PFSK-1 (cell line): ENCODE measurements at regions not wholly inside any gene's neighbourhood (a gene's known extent, or its start where the extent isn't known, plus 50 kb on each side); places are given as distances from the start of the nearest gene placed in this dataset.

Experiments used
- FOXP2 ChIP-seq: optimal IDR thresholded peaks from 2 replicates; pipeline ENCODE3; 2011; ENCODE audit warnings: borderline replicate concordance, control low read depth, inconsistent platforms; ENCODE audit not compliant: insufficient read depth; ENCODE audit errors: extremely low read length, extremely low read depth
- POLR2AphosphoS5 ChIP-seq: IDR thresholded peaks from 2 replicates; pipeline ENCODE4 v1.6.1; 2012; ENCODE audit warnings: low read depth, mild to moderate bottlenecking, control low read depth, low read length, moderate library complexity
- TF ChIP-seq, protein P1 (sequence below), 2 experiments: IDR thresholded peaks; 2 replicates each; pipeline versions ENCODE4 v1.6.1 to v1.8.0; 2011 to 2012; ENCODE audit warnings: low read depth in 2 of 2, low read length in 2 of 2, control low read depth in 1 of 2, inconsistent platforms in 1 of 2, mild to moderate bottlenecking in 1 of 2, moderate library complexity in 1 of 2; ENCODE audit not compliant: insufficient read depth in 1 of 2

GRCh38 chr2:13354031-13354430 lies 637.3 kb downstream of the TRIB2 start:
- TF ChIP-seq, protein P1, sequence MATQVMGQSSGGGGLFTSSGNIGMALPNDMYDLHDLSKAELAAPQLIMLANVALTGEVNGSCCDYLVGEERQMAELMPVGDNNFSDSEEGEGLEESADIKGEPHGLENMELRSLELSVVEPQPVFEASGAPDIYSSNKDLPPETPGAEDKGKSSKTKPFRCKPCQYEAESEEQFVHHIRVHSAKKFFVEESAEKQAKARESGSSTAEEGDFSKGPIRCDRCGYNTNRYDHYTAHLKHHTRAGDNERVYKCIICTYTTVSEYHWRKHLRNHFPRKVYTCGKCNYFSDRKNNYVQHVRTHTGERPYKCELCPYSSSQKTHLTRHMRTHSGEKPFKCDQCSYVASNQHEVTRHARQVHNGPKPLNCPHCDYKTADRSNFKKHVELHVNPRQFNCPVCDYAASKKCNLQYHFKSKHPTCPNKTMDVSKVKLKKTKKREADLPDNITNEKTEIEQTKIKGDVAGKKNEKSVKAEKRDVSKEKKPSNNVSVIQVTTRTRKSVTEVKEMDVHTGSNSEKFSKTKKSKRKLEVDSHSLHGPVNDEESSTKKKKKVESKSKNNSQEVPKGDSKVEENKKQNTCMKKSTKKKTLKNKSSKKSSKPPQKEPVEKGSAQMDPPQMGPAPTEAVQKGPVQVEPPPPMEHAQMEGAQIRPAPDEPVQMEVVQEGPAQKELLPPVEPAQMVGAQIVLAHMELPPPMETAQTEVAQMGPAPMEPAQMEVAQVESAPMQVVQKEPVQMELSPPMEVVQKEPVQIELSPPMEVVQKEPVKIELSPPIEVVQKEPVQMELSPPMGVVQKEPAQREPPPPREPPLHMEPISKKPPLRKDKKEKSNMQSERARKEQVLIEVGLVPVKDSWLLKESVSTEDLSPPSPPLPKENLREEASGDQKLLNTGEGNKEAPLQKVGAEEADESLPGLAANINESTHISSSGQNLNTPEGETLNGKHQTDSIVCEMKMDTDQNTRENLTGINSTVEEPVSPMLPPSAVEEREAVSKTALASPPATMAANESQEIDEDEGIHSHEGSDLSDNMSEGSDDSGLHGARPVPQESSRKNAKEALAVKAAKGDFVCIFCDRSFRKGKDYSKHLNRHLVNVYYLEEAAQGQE (IDR thresholded peaks at IDR 0.05; ENCODE audit: insufficient read depth in 1 of 2, low read depth in 2 of 2, low read length in 2 of 2): no peak
- TF ChIP-seq POLR2AphosphoS5: no peak
- TF ChIP-seq FOXP2: no peak
